Activated CD4-positive, CD25-positive, alpha-beta regulatory T cell (primary cell): ENCODE measurements at regions not wholly inside any gene's neighbourhood (a gene's known extent, or its start where the extent isn't known, plus 50 kb on each side); places are given as distances from the start of the nearest gene placed in this dataset.
"Not testable (repeated sequence)": the region's sequence is repeated elsewhere in the genome, so short reads cannot be mapped to it uniquely, and the experiment has no call there.

Experiments
- DNase-seq, 4 experiments: peaks; one replicate each; lab custom pipeline; 2025; lab: John Stamatoyannopoulos, UW

- not testable (repeated sequence) for DNase-seq
Observed at GRCh38 chr7:36065563-36066342, 87.3 kb upstream of the EEPD1 start.

- no peak for DNase-seq
Observed at GRCh38 chr7:36066343-36066664, 86.8 kb upstream of the EEPD1 start.

- DNase-seq = no peak
Observed at GRCh38 chr7:36070230-36070629, 82.8 kb upstream of the EEPD1 start.

- DNase-seq = no peak
Observed at GRCh38 chr7:36071605-36072004, 81.4 kb upstream of the EEPD1 start.

- DNase-seq = no peak
Observed at GRCh38 chr7:36072620-36073019, 80.4 kb upstream of the EEPD1 start.

GRCh38 chr7:36075561-36075960 is 77.5 kb upstream of the EEPD1 start:
- no peak for DNase-seq

- no peak for DNase-seq
Observed at GRCh38 chr7:36076074-36076473, 77.0 kb upstream of the EEPD1 start.

GRCh38 chr7:36078816-36079360 is 74.2 kb upstream of the EEPD1 start:
- DNase-seq = no peak

GRCh38 chr7:36079446-36080025 is 73.5 kb upstream of the EEPD1 start:
- no peak for DNase-seq

GRCh38 chr7:36080843-36081242 is 72.2 kb upstream of the EEPD1 start:
- no peak for DNase-seq

GRCh38 chr7:36082216-36082615 is 70.8 kb upstream of the EEPD1 start:
- DNase-seq = no peak

GRCh38 chr7:36082910-36083309 is 70.1 kb upstream of the EEPD1 start:
- no peak for DNase-seq

- DNase-seq = no peak
Observed at GRCh38 chr7:36083626-36084380, 69.3 kb upstream of the EEPD1 start.

GRCh38 chr7:36084485-36085091 is 68.5 kb upstream of the EEPD1 start:
- no peak for DNase-seq

GRCh38 chr7:36085096-36085495 is 68.0 kb upstream of the EEPD1 start:
- DNase-seq = no peak

GRCh38 chr7:36086571-36086970 is 66.5 kb upstream of the EEPD1 start:
- DNase-seq = no peak

GRCh38 chr7:36088553-36088952 is 64.5 kb upstream of the EEPD1 start:
- no peak for DNase-seq

GRCh38 chr7:36088966-36089365 is 64.1 kb upstream of the EEPD1 start:
- DNase-seq = no peak

- no peak for DNase-seq
Observed at GRCh38 chr7:36090976-36091873, 61.8 kb upstream of the EEPD1 start.

GRCh38 chr7:36091874-36092176 is 61.2 kb upstream of the EEPD1 start:
- DNase-seq = no peak

- DNase-seq = no peak
Observed at GRCh38 chr7:36092221-36092771, 60.8 kb upstream of the EEPD1 start.
